H1 (cell line): ENCODE measurements at regions not wholly inside any gene's neighbourhood (a gene's known extent, or its start where the extent isn't known, plus 50 kb on each side); places are given as distances from the start of the nearest gene placed in this dataset.

Experiments
- TF ChIP-seq, protein P1 (sequence below): IDR thresholded peaks from 2 replicates; pipeline ENCODE4 v1.6.1; 2012; ENCODE audit warnings: low read length, inconsistent platforms

DNA sequence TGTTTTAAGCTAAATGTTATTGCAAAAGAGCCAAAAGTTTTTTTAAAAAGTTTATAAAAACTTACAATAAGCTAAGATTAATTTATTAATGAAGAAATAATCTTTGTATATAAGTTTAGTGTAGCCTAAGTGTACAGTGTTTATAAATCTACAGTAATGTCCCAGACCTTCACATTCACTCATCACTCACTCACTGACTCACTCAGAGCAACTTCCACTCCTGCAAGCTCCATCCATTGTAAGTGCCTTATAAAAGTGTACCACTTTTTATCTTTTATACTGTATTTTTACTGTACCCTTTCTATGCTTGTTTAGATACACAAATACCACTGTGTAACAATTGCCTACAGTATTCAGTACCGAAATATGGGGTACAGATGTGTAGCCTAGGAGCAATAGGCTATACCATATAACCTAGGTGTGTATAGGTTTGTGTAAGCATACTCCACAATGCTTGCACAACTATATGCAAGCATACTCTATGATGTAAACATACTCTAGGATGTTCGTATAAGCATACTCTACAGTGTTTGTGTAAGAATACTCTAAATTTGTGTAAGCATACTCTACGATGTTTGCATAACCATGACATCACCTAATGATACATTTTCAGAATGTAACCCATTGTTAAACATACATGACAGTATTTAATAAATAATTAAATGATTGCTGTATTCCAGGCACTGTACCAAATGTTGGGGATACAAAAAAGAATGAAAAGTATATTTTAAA is 953.0 kb downstream of the KCNA4 start (continued):
- TF ChIP-seq, protein P1, sequence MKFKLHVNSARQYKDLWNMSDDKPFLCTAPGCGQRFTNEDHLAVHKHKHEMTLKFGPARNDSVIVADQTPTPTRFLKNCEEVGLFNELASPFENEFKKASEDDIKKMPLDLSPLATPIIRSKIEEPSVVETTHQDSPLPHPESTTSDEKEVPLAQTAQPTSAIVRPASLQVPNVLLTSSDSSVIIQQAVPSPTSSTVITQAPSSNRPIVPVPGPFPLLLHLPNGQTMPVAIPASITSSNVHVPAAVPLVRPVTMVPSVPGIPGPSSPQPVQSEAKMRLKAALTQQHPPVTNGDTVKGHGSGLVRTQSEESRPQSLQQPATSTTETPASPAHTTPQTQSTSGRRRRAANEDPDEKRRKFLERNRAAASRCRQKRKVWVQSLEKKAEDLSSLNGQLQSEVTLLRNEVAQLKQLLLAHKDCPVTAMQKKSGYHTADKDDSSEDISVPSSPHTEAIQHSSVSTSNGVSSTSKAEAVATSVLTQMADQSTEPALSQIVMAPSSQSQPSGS, result no peak
